Kidney (tissue), 13 donors: ENCODE measurements at regions not wholly inside any gene's neighbourhood (a gene's known extent, or its start where the extent isn't known, plus 50 kb on each side); places are given as distances from the start of the nearest gene placed in this dataset.

ENCODE experiments used
- DNase-seq, 5 donors: peaks; one replicate each; pipeline ENCODE4 v3.0.0-alpha.2; 2013 to 2020
- FAIRE-seq: peaks from 2 replicates; lab custom pipeline; 2012; peaks lifted over from hg19 to GRCh38; lab: Jason Lieb, UNC
- H3K27ac ChIP-seq, 2 donors: one replicate each; pipeline ENCODE4 v1.7.0; 2013; ENCODE audit warnings: low read depth in 2 of 2, low read length in 2 of 2, inconsistent platforms in 1 of 2
- H3K27me3 ChIP-seq: one replicate; pipeline ENCODE4 v1.7.1; 2013; ENCODE audit warnings: low read length, inconsistent platforms; ENCODE audit not compliant: control insufficient read depth, insufficient read depth
- H3K36me3 ChIP-seq, 3 donors: one replicate each; pipeline versions ENCODE4 v1.7.0 to v1.7.1; 2013; ENCODE audit warnings: low read length in 3 of 3, control low read depth in 1 of 3, inconsistent platforms in 1 of 3; ENCODE audit not compliant: insufficient read depth in 3 of 3, control insufficient read depth in 2 of 3
- H3K4me1 ChIP-seq, 3 donors: one replicate each; pipeline versions ENCODE4 v1.7.0 to v1.7.1; 2013; ENCODE audit warnings: low read length in 3 of 3, inconsistent platforms in 1 of 3, low read depth in 1 of 3; ENCODE audit not compliant: control insufficient read depth in 2 of 3, insufficient read depth in 2 of 3
- H3K4me3 ChIP-seq, 3 donors: one replicate each; pipeline versions ENCODE4 v1.7.0 to v1.8.1; 2013; ENCODE audit warnings: low read length in 3 of 3, control low read depth in 1 of 3, inconsistent platforms in 1 of 3
- H3K9ac ChIP-seq, 3 donors: one replicate each; pipeline versions ENCODE4 v1.7.0 to v1.7.1; 2013; ENCODE audit warnings: low read length in 3 of 3, control low read depth in 1 of 3, inconsistent platforms in 1 of 3
- H3K9me3 ChIP-seq, 3 donors: one replicate each; pipeline versions ENCODE4 v1.7.0 to v1.7.1; 2013; ENCODE audit warnings: low read length in 3 of 3, control low read depth in 1 of 3, inconsistent platforms in 1 of 3; ENCODE audit not compliant: control insufficient read depth in 2 of 3, insufficient read depth in 1 of 3
- CTCF ChIP-seq: IDR thresholded peaks from 3 replicates; pipeline ENCODE4 v1.5.1; 2012; ENCODE audit warnings: mild to moderate bottlenecking, moderate library complexity, borderline replicate concordance; ENCODE audit not compliant: insufficient read depth; ENCODE audit errors: extremely low read depth
- intact Hi-C: fragments of 100-400 bp; cut with DNase I; formaldehyde crosslinking; loops from one replicate; pipeline ENCODE4 v1.11.1; 2022
- donor health status: control.
- donor health status: control.
- donor health status: control.
- donor health status: control.
- donor health status: control.
- donor health status: DM: yes; HTN: yes; CAD: no.
- donor health status: Normal renal cell carcinoma (clear cell type).

- Histone ChIP-seq H3K36me3 (no peaks in the 10 kb centered on the region), H3K9me3 (peaks cover 0 to 6% (median 0%) of the 10 kb centered on the region in 3 donors), H3K27me3 (no peaks in the 10 kb centered on the region), H3K27ac (no peak overlapping the region), H3K9ac (no peak overlapping the region), H3K4me3 (no peak overlapping the region), H3K4me1 (no peaks in the 10 kb centered on the region)
- intact Hi-C loops: no loop called here
- no peak for DNase-seq
- no peak for FAIRE-seq
- TF ChIP-seq CTCF: no peak
These were observed 101.5 kb upstream of the GPC1 start for GRCh38 chr2:240333985-240334384.

DNA sequence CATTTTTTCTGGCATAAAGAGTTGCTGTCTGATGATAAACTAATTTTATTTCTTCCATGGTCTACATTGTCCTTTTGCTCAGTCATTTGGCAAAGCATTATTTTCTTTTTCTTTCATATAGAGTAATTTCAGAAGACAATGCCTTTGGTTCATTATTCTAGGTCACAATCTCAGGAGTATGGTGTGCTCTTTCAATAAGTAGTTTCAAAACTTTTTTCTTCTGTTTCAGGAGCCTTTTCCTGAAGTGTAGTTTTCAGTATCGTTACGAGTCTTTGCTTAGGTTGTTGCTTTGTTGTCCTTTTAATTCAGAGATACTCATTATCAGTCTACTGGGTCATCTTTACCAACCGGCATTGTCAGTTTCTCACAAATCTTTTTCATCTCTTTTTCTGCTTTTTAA lies 100.4 kb upstream of the GPC1 start:
- intact Hi-C loops: no loop called here
- Histone ChIP-seq H3K27me3 (no peaks in the 10 kb centered on the region), H3K27ac (no peak overlapping the region), H3K9me3 (peaks cover 0 to 6% (median 0%) of the 10 kb centered on the region in 3 donors), H3K9ac (no peak overlapping the region), H3K4me3 (no peak overlapping the region), H3K36me3 (no peaks in the 10 kb centered on the region), H3K4me1 (no peaks in the 10 kb centered on the region)
- TF ChIP-seq CTCF: no peak
- FAIRE-seq (no peak), DNase-seq (no peak)

DNA sequence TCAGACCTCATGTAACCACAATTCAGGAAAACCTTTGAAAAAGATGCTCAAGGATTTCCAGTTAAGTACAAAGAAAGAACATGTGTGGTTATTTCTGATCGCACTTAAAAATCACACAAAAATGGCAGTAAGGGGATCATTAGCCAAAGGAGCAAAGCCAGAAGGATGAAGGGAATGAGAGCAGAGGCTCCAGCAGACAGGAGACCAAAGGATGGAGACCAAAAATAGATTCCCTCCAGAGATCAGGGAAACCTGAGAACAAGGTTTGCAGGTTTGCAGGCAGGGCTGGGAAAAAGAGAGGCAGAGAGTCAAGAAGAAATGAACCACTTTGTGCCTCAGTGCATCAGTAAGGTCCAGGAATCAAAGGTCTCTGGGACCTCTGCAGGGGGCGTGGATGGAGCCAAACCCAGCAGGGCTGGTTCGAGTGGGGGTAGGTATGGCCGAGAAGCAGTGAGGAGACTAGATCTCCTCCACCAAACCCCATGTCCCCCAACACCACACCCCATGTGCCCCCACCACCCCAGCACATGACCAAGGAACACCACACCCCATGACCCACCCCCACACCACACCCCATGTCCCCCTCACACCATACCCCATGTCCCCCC lies 98.5 kb upstream of the GPC1 start:
- TF ChIP-seq CTCF: no peak
- Histone ChIP-seq H3K9ac (no peak overlapping the region), H3K4me3 (no peak overlapping the region), H3K27me3 (no peaks in the 10 kb centered on the region), H3K27ac (no peak overlapping the region), H3K9me3 (no peaks in the 10 kb centered on the region), H3K36me3 (no peaks in the 10 kb centered on the region), H3K4me1 (no peaks in the 10 kb centered on the region)
- DNase-seq: no peak
- intact Hi-C loops: no loop called here
- FAIRE-seq: no peak

DNA sequence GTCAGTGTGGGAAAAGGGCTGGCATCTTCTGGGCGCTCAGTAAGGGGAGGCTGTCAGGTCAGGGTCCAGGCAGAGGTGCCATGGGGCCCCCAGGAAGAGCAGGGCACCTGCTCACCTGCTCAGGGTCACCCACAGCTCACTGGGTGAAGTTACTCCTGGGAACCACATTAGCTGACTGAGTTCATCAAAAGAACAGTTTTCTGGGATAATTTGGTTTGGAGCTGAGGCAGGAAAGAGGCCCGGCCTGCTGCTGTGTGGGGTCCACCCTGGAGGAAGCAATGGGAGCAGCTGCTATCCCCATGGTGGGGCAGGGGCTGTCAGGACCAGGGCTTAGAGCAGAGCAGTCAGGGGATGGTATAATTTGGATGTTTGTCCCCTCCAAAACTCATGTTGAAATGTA lies 97.2 kb upstream of the GPC1 start:
- Histone ChIP-seq H3K36me3 (no peaks in the 10 kb centered on the region), H3K27me3 (no peaks in the 10 kb centered on the region), H3K9ac (no peak overlapping the region), H3K4me3 (no peak overlapping the region), H3K27ac (no peak overlapping the region), H3K4me1 (no peaks in the 10 kb centered on the region), H3K9me3 (no peaks in the 10 kb centered on the region)
- TF ChIP-seq CTCF: no peak
- DNase-seq (peak in 1 of 5 donors; percentile 2), FAIRE-seq (no peak)
- intact Hi-C loops: no loop called here
